Muscle layer of colon (tissue), 2 donors: ENCODE measurements at regions not wholly inside any gene's neighbourhood (a gene's known extent, or its start where the extent isn't known, plus 50 kb on each side); places are given as distances from the start of the nearest gene placed in this dataset.

Experiments
- H3K27ac ChIP-seq: one replicate; pipeline ENCODE4 v1.7.0; 2013; ENCODE audit warnings: low read depth, mild to moderate bottlenecking, low read length, moderate library complexity
- H3K27me3 ChIP-seq, 2 donors: one replicate each; pipeline ENCODE4 v1.7.0; 2013; ENCODE audit warnings: low read length in 2 of 2, mild to moderate bottlenecking in 2 of 2; ENCODE audit not compliant: insufficient read depth in 2 of 2, control insufficient read depth in 1 of 2
- H3K36me3 ChIP-seq: one replicate; pipeline ENCODE4 v1.7.0; 2013; ENCODE audit warnings: mild to moderate bottlenecking, low read length; ENCODE audit not compliant: insufficient read depth
- H3K4me1 ChIP-seq: one replicate; pipeline ENCODE4 v1.7.0; 2013; ENCODE audit warnings: mild to moderate bottlenecking, low read length; ENCODE audit not compliant: insufficient read depth
- H3K4me3 ChIP-seq, 2 donors: one replicate each; pipeline ENCODE4 v1.7.0; 2013; ENCODE audit warnings: low read length in 2 of 2, low read depth in 1 of 2, mild to moderate bottlenecking in 1 of 2, moderate library complexity in 1 of 2
- H3K9ac ChIP-seq: one replicate; pipeline ENCODE4 v1.7.0; 2013; ENCODE audit warnings: low read length
- H3K9me3 ChIP-seq: one replicate; pipeline ENCODE4 v1.7.0; 2013; ENCODE audit warnings: mild to moderate bottlenecking, low read length
- donor health status: abdominal sarcoma.
- donor health status: Adenocarcinoma of cecum.

- no peaks in the 10 kb centered on the region for H3K36me3 ChIP-seq
- H3K9ac ChIP-seq, result no peak overlapping the region
- H3K4me3 ChIP-seq, result no peak overlapping the region
- no peak overlapping the region for H3K27ac ChIP-seq
- no peaks in the 10 kb centered on the region for H3K27me3 ChIP-seq
- no peaks in the 10 kb centered on the region for H3K4me1 ChIP-seq
- no peaks in the 10 kb centered on the region for H3K9me3 ChIP-seq
Observed at GRCh38 chr1:58047265-58047858, 499.2 kb downstream of the OMA1 start.

- Histone ChIP-seq H3K4me1 (no peaks in the 10 kb centered on the region), H3K27me3 (no peaks in the 10 kb centered on the region), H3K36me3 (no peaks in the 10 kb centered on the region), H3K4me3 (no peak overlapping the region), H3K9me3 (no peaks in the 10 kb centered on the region), H3K9ac (no peak overlapping the region), H3K27ac (no peak overlapping the region)
Observed at GRCh38 chr1:58045094-58045705, 501.3 kb downstream of the OMA1 start.

GRCh38 chr1:58041621-58042020 is 504.9 kb downstream of the OMA1 start:
- Histone ChIP-seq H3K9me3 (no peaks in the 10 kb centered on the region), H3K27ac (no peak overlapping the region), H3K4me3 (no peak overlapping the region), H3K9ac (no peak overlapping the region), H3K4me1 (no peaks in the 10 kb centered on the region), H3K27me3 (no peaks in the 10 kb centered on the region), H3K36me3 (no peaks in the 10 kb centered on the region)

GRCh38 chr1:58038574-58038973 is 508.0 kb downstream of the OMA1 start:
- H3K4me1 ChIP-seq, result no peaks in the 10 kb centered on the region
- no peak overlapping the region for H3K27ac ChIP-seq
- no peaks in the 10 kb centered on the region for H3K9me3 ChIP-seq
- no peak overlapping the region for H3K4me3 ChIP-seq
- H3K9ac ChIP-seq, result no peak overlapping the region
- H3K27me3 ChIP-seq, result no peaks in the 10 kb centered on the region
- H3K36me3 ChIP-seq, result no peaks in the 10 kb centered on the region

GRCh38 chr1:58035523-58035922 is 511.0 kb downstream of the OMA1 start:
- H3K9me3 ChIP-seq, result no peaks in the 10 kb centered on the region
- no peaks in the 10 kb centered on the region for H3K27me3 ChIP-seq
- no peaks in the 10 kb centered on the region for H3K4me1 ChIP-seq
- no peaks in the 10 kb centered on the region for H3K36me3 ChIP-seq
- H3K9ac ChIP-seq, result no peak overlapping the region
- H3K27ac ChIP-seq, result no peak overlapping the region
- no peak overlapping the region for H3K4me3 ChIP-seq

GRCh38 chr1:58033311-58033710 is 513.2 kb downstream of the OMA1 start:
- no peak overlapping the region for H3K9ac ChIP-seq
- no peaks in the 10 kb centered on the region for H3K9me3 ChIP-seq
- H3K4me3 ChIP-seq, result no peak overlapping the region
- H3K4me1 ChIP-seq, result no peaks in the 10 kb centered on the region
- H3K27me3 ChIP-seq, result no peaks in the 10 kb centered on the region
- H3K27ac ChIP-seq, result no peak overlapping the region
- no peaks in the 10 kb centered on the region for H3K36me3 ChIP-seq

- Histone ChIP-seq H3K36me3 (no peaks in the 10 kb centered on the region), H3K27me3 (no peaks in the 10 kb centered on the region), H3K4me3 (no peak overlapping the region), H3K9ac (no peak overlapping the region), H3K9me3 (no peaks in the 10 kb centered on the region), H3K4me1 (no peaks in the 10 kb centered on the region), H3K27ac (no peak overlapping the region)
Observed at GRCh38 chr1:58032611-58033073, 513.9 kb downstream of the OMA1 start.

- no peaks in the 10 kb centered on the region for H3K4me1 ChIP-seq
- no peaks in the 10 kb centered on the region for H3K9me3 ChIP-seq
- no peaks in the 10 kb centered on the region for H3K36me3 ChIP-seq
- H3K27ac ChIP-seq, result no peak overlapping the region
- H3K27me3 ChIP-seq, result no peaks in the 10 kb centered on the region
- no peak overlapping the region for H3K4me3 ChIP-seq
- no peak overlapping the region for H3K9ac ChIP-seq
Observed at GRCh38 chr1:58031416-58031815, 515.1 kb downstream of the OMA1 start.

GRCh38 chr1:58030456-58030855 is 516.1 kb downstream of the OMA1 start:
- Histone ChIP-seq H3K9me3 (no peaks in the 10 kb centered on the region), H3K27me3 (no peaks in the 10 kb centered on the region), H3K27ac (no peak overlapping the region), H3K4me1 (no peaks in the 10 kb centered on the region), H3K36me3 (no peaks in the 10 kb centered on the region), H3K4me3 (no peak overlapping the region), H3K9ac (no peak overlapping the region)

GRCh38 chr1:58017641-58018040 is 528.9 kb downstream of the OMA1 start:
- H3K27me3 ChIP-seq, result no peaks in the 10 kb centered on the region
- H3K9ac ChIP-seq, result no peak overlapping the region
- H3K4me3 ChIP-seq, result no peak overlapping the region
- H3K4me1 ChIP-seq, result no peaks in the 10 kb centered on the region
- no peaks in the 10 kb centered on the region for H3K36me3 ChIP-seq
- no peak overlapping the region for H3K27ac ChIP-seq
- no peaks in the 10 kb centered on the region for H3K9me3 ChIP-seq

GRCh38 chr1:58013237-58013636 is 533.3 kb downstream of the OMA1 start:
- no peak overlapping the region for H3K9ac ChIP-seq
- no peaks in the 10 kb centered on the region for H3K4me1 ChIP-seq
- no peak overlapping the region for H3K27ac ChIP-seq
- H3K9me3 ChIP-seq, result no peaks in the 10 kb centered on the region
- H3K36me3 ChIP-seq, result no peaks in the 10 kb centered on the region
- no peak overlapping the region for H3K4me3 ChIP-seq
- no peaks in the 10 kb centered on the region for H3K27me3 ChIP-seq

- no peak overlapping the region for H3K4me3 ChIP-seq
- no peak overlapping the region for H3K27ac ChIP-seq
- no peak overlapping the region for H3K9ac ChIP-seq
- H3K4me1 ChIP-seq, result no peaks in the 10 kb centered on the region
- no peaks in the 10 kb centered on the region for H3K36me3 ChIP-seq
- no peaks in the 10 kb centered on the region for H3K9me3 ChIP-seq
- H3K27me3 ChIP-seq, result no peaks in the 10 kb centered on the region
Observed at GRCh38 chr1:58011978-58012377, 534.5 kb downstream of the OMA1 start.
